CD4-positive, alpha-beta memory T cell (primary cell): ENCODE measurements at regions not wholly inside any gene's neighbourhood (a gene's known extent, or its start where the extent isn't known, plus 50 kb on each side); places are given as distances from the start of the nearest gene placed in this dataset.

ENCODE experiments used
- CTCF ChIA-PET: fragments of 350-600 bp; sonication (Branson Sonifier 250); formaldehyde crosslinking; loops from one replicate; lab custom pipeline; 2021; ENCODE audit warnings: inconsistent platforms; ENCODE audit not compliant: partially characterized antibody; lab: Charles Lee
- POLR2A ChIA-PET: fragments of 350-600 bp; sonication (Branson Sonifier 250); formaldehyde crosslinking; loops from one replicate; lab custom pipeline; 2021; ENCODE audit not compliant: partially characterized antibody; lab: Charles Lee
- DNase-seq, 5 donors: peaks; one replicate each; pipeline versions ENCODE4 v3.0.0 to v3.0.0-alpha.2; 2020 to 2022; ENCODE audit warnings: mixed read lengths in 1 of 5
- H3K27ac ChIP-seq: one replicate; pipeline ENCODE4 v1.7.0; 2013; ENCODE audit warnings: low read depth, low read length
- H3K27me3 ChIP-seq: 2 replicates; pipeline ENCODE4 v1.7.0; 2013; ENCODE audit warnings: mild to moderate bottlenecking, low read length, moderate library complexity; ENCODE audit not compliant: insufficient read depth
- H3K36me3 ChIP-seq: 2 replicates; pipeline ENCODE4 v1.7.0; 2013; ENCODE audit warnings: mild to moderate bottlenecking, low read length, moderate library complexity; ENCODE audit not compliant: insufficient read depth
- H3K4me1 ChIP-seq: 2 replicates; pipeline ENCODE4 v1.7.0; 2013; ENCODE audit warnings: mild to moderate bottlenecking, low read length, moderate library complexity; ENCODE audit not compliant: insufficient read depth
- H3K4me3 ChIP-seq, 2 donors: one replicate each; pipeline ENCODE4 v1.7.0; 2013; ENCODE audit warnings: low read length in 2 of 2, mild to moderate bottlenecking in 1 of 2
- H3K9me3 ChIP-seq, 2 donors: one replicate each; pipeline ENCODE4 v1.7.0; 2013; ENCODE audit warnings: low read length in 2 of 2, control low read depth in 1 of 2; ENCODE audit not compliant: control insufficient read depth in 1 of 2
- H3K27ac Mint-ChIP-seq, 7 donors: one replicate each; pipeline ENCODE4 v1.8.0; 2020 to 2021; ENCODE audit warnings: mixed read lengths in 7 of 7, mild to moderate bottlenecking in 6 of 7, inconsistent platforms in 3 of 7, moderate library complexity in 3 of 7
- H3K27me3 Mint-ChIP-seq, 2 donors: one replicate each; pipeline ENCODE4 v1.8.0; 2020 to 2021; ENCODE audit warnings: mixed read lengths in 2 of 2
- H3K36me3 Mint-ChIP-seq, 2 donors: one replicate each; pipeline ENCODE4 v1.8.0; 2020 to 2021; ENCODE audit warnings: mixed read lengths in 2 of 2, inconsistent platforms in 1 of 2, mild to moderate bottlenecking in 1 of 2
- H3K4me1 Mint-ChIP-seq, 4 donors: one replicate each; pipeline ENCODE4 v1.8.0; 2020 to 2021; ENCODE audit warnings: mixed read lengths in 4 of 4, mild to moderate bottlenecking in 1 of 4
- H3K4me3 Mint-ChIP-seq, 8 donors: one replicate each; pipeline ENCODE4 v1.8.0; 2020 to 2021; ENCODE audit warnings: mixed read lengths in 8 of 8, mild to moderate bottlenecking in 7 of 8, moderate library complexity in 6 of 8, inconsistent platforms in 3 of 8
- H3K9me3 Mint-ChIP-seq, 8 donors: one replicate each; pipeline ENCODE4 v1.8.0; 2020 to 2021; ENCODE audit warnings: mixed read lengths in 8 of 8, mild to moderate bottlenecking in 5 of 8, inconsistent platforms in 3 of 8, moderate library complexity in 1 of 8
- intact Hi-C: fragments of 100-400 bp; cut with micrococcal nuclease; formaldehyde crosslinking; loops from one replicate; pipeline ENCODE4 v1.15.1; 2023

- no peaks in the 10 kb centered on the region for H3K4me1 Mint-ChIP-seq
- H3K27ac Mint-ChIP-seq, result no peak overlapping the region
- intact Hi-C loops, result no loop called here
- peaks cover 0 to 2% of the 10 kb centered on the region in 2 donors for H3K27me3 Mint-ChIP-seq
- H3K36me3 Mint-ChIP-seq, result no peaks in the 10 kb centered on the region
- Histone ChIP-seq H3K4me1 (no peaks in the 10 kb centered on the region), H3K9me3 (no peaks in the 10 kb centered on the region), H3K36me3 (no peaks in the 10 kb centered on the region), H3K4me3 (no peak overlapping the region), H3K27me3 (no peaks in the 10 kb centered on the region), H3K27ac (no peak overlapping the region)
- H3K4me3 Mint-ChIP-seq, result no peak overlapping the region
- no peak for DNase-seq
- peaks cover 0 to 4% (median 0%) of the 10 kb centered on the region in 8 donors for H3K9me3 Mint-ChIP-seq
- CTCF ChIA-PET, result interaction anchor here (1.1 kb wide), 1 partner anchor 24 kb away, joined by 7 read pairs; no protein-coding TSS in a partner anchor
- POLR2A ChIA-PET, result no interaction called here
Observed at GRCh38 chr5:17167171-17167891, 50.1 kb upstream of the BASP1 start.
